ENCODE measurements at regions not wholly inside any gene's neighbourhood (a gene's known extent, or its start where the extent isn't known, plus 50 kb on each side); places are given as distances from the start of the nearest gene placed in this dataset.
"Not testable (repeated sequence)": the region's sequence is repeated elsewhere in the genome, so short reads cannot be mapped to it uniquely, and the experiment has no call there.

DNA sequence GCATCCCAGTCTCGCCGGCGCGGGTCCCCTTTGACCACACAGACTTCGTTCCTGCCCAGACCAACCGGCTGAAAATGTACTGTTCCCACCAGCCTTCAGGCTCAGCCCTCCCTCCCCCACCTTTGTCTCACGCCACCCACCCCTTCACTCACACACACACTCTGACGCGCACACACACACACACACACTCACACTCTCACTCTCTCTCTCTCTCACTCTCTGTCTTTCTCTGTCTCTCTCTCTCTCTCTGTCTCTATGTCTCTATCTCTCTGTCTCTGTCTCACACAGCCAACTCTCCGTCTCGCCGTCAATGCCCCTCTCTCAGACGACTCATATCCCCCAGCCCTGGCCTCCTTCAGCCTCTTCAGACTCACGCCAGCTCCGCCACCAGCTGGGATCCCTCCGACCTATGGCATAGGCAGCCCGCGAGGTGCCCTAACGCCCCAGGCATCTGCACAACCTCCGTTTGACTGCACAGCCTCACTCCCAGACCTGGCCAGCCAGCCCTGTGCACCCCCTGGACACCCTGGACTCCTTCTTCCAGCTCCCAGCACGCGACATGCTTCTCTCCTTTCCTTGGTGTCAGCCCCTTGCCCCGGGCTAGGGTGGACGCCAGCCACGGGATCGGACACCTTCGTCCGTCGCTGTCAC is 53.4 kb upstream of the FCGR2A start:
- TF ChIP-seq ZBTB44, ZNF18, YY1, PRDM1 (tag by site-specific recombination; IDR thresholded peaks at IDR 0.05): not testable (repeated sequence)
- TF ChIP-seq, protein P1, sequence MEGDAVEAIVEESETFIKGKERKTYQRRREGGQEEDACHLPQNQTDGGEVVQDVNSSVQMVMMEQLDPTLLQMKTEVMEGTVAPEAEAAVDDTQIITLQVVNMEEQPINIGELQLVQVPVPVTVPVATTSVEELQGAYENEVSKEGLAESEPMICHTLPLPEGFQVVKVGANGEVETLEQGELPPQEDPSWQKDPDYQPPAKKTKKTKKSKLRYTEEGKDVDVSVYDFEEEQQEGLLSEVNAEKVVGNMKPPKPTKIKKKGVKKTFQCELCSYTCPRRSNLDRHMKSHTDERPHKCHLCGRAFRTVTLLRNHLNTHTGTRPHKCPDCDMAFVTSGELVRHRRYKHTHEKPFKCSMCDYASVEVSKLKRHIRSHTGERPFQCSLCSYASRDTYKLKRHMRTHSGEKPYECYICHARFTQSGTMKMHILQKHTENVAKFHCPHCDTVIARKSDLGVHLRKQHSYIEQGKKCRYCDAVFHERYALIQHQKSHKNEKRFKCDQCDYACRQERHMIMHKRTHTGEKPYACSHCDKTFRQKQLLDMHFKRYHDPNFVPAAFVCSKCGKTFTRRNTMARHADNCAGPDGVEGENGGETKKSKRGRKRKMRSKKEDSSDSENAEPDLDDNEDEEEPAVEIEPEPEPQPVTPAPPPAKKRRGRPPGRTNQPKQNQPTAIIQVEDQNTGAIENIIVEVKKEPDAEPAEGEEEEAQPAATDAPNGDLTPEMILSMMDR (tag by site-specific recombination; IDR thresholded peaks at IDR 0.05) = not testable (repeated sequence)
- TF ChIP-seq, protein P2, sequence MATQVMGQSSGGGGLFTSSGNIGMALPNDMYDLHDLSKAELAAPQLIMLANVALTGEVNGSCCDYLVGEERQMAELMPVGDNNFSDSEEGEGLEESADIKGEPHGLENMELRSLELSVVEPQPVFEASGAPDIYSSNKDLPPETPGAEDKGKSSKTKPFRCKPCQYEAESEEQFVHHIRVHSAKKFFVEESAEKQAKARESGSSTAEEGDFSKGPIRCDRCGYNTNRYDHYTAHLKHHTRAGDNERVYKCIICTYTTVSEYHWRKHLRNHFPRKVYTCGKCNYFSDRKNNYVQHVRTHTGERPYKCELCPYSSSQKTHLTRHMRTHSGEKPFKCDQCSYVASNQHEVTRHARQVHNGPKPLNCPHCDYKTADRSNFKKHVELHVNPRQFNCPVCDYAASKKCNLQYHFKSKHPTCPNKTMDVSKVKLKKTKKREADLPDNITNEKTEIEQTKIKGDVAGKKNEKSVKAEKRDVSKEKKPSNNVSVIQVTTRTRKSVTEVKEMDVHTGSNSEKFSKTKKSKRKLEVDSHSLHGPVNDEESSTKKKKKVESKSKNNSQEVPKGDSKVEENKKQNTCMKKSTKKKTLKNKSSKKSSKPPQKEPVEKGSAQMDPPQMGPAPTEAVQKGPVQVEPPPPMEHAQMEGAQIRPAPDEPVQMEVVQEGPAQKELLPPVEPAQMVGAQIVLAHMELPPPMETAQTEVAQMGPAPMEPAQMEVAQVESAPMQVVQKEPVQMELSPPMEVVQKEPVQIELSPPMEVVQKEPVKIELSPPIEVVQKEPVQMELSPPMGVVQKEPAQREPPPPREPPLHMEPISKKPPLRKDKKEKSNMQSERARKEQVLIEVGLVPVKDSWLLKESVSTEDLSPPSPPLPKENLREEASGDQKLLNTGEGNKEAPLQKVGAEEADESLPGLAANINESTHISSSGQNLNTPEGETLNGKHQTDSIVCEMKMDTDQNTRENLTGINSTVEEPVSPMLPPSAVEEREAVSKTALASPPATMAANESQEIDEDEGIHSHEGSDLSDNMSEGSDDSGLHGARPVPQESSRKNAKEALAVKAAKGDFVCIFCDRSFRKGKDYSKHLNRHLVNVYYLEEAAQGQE (tag by site-specific recombination; IDR thresholded peaks at IDR 0.05) = not testable (repeated sequence)
- TF ChIP-seq, protein P3, sequence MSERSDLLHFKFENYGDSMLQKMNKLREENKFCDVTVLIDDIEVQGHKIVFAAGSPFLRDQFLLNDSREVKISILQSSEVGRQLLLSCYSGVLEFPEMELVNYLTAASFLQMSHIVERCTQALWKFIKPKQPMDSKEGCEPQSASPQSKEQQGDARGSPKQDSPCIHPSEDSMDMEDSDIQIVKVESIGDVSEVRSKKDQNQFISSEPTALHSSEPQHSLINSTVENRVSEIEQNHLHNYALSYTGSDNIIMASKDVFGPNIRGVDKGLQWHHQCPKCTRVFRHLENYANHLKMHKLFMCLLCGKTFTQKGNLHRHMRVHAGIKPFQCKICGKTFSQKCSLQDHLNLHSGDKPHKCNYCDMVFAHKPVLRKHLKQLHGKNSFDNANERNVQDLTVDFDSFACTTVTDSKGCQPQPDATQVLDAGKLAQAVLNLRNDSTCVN (tag by site-specific recombination; optimal IDR thresholded peaks at IDR 0.05) = not testable (repeated sequence)

All from HEK293 (cell line).